Upper lobe of left lung (tissue), 6 donors: ENCODE measurements at regions not wholly inside any gene's neighbourhood (a gene's known extent, or its start where the extent isn't known, plus 50 kb on each side); places are given as distances from the start of the nearest gene placed in this dataset.

Experiments used
- ATAC-seq, 2 donors: fragments of 200-7000 bp; cut with Tn5 transposase; one replicate each; pipeline ENCODE4 v1.9.1; 2022; ENCODE audit warnings: mild to moderate bottlenecking in 2 of 2, moderate library complexity in 2 of 2; ENCODE audit not compliant: low FRiP score in 2 of 2
- DNase-seq, 2 donors: peaks; one replicate each; pipeline ENCODE4 v3.0.0-alpha.2; 2019 to 2020
- H3K27ac ChIP-seq, 4 donors: fragments of 200-600 bp; sonication (generic); one replicate each; pipeline ENCODE4 v1.5.1; 2016 to 2019
- H3K27me3 ChIP-seq, 4 donors: fragments of 200-600 bp; sonication (generic); one replicate each; pipeline ENCODE4 v1.5.1; 2017 to 2019
- H3K36me3 ChIP-seq, 4 donors: fragments of 200-600 bp; sonication (generic); one replicate each; pipeline ENCODE4 v1.5.1; 2016 to 2019
- H3K4me1 ChIP-seq, 4 donors: fragments of 200-600 bp; sonication (generic); one replicate each; pipeline ENCODE4 v1.5.1; 2018 to 2019
- H3K4me3 ChIP-seq, 4 donors: fragments of 200-600 bp; sonication (generic); one replicate each; pipeline ENCODE4 v1.5.1; 2017 to 2019; ENCODE audit warnings: mild to moderate bottlenecking in 2 of 4, moderate library complexity in 1 of 4
- H3K9me3 ChIP-seq, 4 donors: fragments of 200-600 bp; sonication (generic); one replicate each; pipeline ENCODE4 v1.5.1; 2018 to 2019
- EP300 ChIP-seq, 4 donors: sonication (generic); formaldehyde crosslinking; IDR thresholded peaks; one replicate each; pipeline ENCODE4 v1.5.1; 2017; ENCODE audit warnings: antibody characterized with exemption in 4 of 4, control low read depth in 2 of 4
- POLR2A ChIP-seq, 4 donors: fragments of 450-650 bp; IDR thresholded peaks; one replicate each; pipeline ENCODE4 v1.5.1; 2016 to 2017; ENCODE audit warnings: antibody characterized with exemption in 4 of 4, mild to moderate bottlenecking in 2 of 4
- POLR2AphosphoS5 ChIP-seq, 2 donors: sonication (generic); formaldehyde crosslinking; IDR thresholded peaks; one replicate each; pipeline ENCODE4 v1.5.1; 2017; ENCODE audit warnings: antibody characterized with exemption in 2 of 2
- WGBS, 2 donors: methylation state at CpG; one replicate each; pipeline ENCODE4 v1.1.5; 2017 to 2018; 5-methylcytosine and 5-hydroxymethylcytosine counted together
- TF ChIP-seq, protein P1 (sequence below), 6 experiments: fragments of 450-650 bp in 4 of 6; fragments of 200-600 bp in 2 of 6; sonication (generic) in 2 of 6; IDR thresholded peaks; one replicate each; pipeline ENCODE4 v1.5.1; 2016 to 2019; ENCODE audit warnings: antibody characterized with exemption in 6 of 6
- donor health status: DM: no; HTN: no; CAD: no; lungs with moderate emphysema.
- donor health status: DM: no; HTN: yes; CAD: no; lungs with severe emphysema.

DNA sequence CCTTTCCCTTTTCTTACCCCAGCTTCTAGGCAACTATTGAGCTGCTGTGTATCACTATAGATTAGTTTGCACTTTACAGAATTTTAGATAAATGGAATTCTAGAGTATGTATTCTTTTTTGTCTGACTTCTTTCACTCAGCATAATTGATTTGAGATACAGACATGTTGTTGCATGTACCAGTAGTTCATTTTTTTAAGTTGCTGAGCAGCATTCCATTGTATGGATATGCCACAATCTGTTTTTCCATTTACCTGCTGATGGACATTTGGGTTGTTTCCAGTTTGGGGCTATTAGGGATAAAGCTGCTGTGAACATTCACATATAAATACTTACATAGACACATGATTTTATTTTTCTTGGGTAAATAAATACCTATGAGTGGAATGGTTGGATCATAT, 135.7 kb downstream of the IGF1 start:
- H3K4me1 ChIP-seq = no peaks in the 10 kb centered on the region
- H3K9me3 ChIP-seq = no peaks in the 10 kb centered on the region
- DNase-seq (no peak), ATAC-seq (no peak)
- H3K27me3 ChIP-seq = no peaks in the 10 kb centered on the region
- TF ChIP-seq EP300 (IDR thresholded peaks at IDR 0.05) (no peak), POLR2AphosphoS5 (IDR thresholded peaks at IDR 0.05) (no peak), POLR2A (IDR thresholded peaks at IDR 0.05) (no peak)
- TF ChIP-seq, protein P1, sequence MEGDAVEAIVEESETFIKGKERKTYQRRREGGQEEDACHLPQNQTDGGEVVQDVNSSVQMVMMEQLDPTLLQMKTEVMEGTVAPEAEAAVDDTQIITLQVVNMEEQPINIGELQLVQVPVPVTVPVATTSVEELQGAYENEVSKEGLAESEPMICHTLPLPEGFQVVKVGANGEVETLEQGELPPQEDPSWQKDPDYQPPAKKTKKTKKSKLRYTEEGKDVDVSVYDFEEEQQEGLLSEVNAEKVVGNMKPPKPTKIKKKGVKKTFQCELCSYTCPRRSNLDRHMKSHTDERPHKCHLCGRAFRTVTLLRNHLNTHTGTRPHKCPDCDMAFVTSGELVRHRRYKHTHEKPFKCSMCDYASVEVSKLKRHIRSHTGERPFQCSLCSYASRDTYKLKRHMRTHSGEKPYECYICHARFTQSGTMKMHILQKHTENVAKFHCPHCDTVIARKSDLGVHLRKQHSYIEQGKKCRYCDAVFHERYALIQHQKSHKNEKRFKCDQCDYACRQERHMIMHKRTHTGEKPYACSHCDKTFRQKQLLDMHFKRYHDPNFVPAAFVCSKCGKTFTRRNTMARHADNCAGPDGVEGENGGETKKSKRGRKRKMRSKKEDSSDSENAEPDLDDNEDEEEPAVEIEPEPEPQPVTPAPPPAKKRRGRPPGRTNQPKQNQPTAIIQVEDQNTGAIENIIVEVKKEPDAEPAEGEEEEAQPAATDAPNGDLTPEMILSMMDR (IDR thresholded peaks at IDR 0.05) = no peak
- H3K4me3 ChIP-seq = no peak overlapping the region
- no peak overlapping the region for H3K27ac ChIP-seq
- H3K36me3 ChIP-seq = no peaks in the 10 kb centered on the region

DNA sequence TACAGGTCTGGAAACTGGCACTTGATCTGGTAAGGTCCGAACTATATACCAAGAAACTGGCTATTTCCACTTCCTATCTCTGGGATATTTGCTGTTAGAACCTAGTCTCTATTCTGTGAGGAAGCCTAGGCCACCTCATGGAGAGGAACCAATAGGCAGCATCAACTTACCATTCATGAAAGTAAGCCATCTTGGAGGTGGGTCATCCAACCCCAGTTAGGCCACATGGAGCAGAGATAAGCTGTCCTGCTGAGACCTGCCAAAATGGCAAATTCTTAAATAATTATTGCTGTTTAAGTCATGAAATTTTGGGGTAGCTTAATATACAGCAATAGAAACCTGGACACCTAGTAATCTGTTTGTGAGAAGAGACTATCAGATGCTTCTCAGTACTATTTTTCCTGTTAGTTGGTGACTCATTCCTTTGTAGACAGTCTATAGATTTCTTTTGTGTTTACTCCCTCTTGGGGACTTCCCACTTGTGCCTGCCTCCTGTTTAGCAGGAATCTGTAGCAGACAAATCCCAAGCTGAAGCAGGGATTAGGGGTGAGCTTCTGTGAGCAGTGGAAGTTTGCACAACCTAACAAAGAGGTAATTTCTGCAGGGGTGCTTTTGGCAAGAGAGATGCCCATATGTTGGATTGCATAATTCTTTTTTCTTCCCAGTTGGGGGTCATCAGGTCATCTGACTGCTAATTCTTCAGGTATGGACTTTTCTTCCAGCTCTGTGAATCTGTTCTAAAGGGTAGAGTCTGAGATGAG, 136.8 kb downstream of the IGF1 start:
- H3K27me3 ChIP-seq = no peaks in the 10 kb centered on the region
- no peak for ATAC-seq
- H3K4me3 ChIP-seq = no peak overlapping the region
- no peak overlapping the region for H3K27ac ChIP-seq
- no peaks in the 10 kb centered on the region for H3K9me3 ChIP-seq
- H3K36me3 ChIP-seq = no peaks in the 10 kb centered on the region
- no peaks in the 10 kb centered on the region for H3K4me1 ChIP-seq
- DNase-seq = no peak
- TF ChIP-seq EP300 (IDR thresholded peaks at IDR 0.05) (no peak), POLR2A (IDR thresholded peaks at IDR 0.05) (no peak), POLR2AphosphoS5 (IDR thresholded peaks at IDR 0.05) (no peak)
- TF ChIP-seq, protein P1 (IDR thresholded peaks at IDR 0.05) = no peak
- 93 to 100% methylated on average over 1 of the region's 1 CpG for WGBS, 2 donors

DNA sequence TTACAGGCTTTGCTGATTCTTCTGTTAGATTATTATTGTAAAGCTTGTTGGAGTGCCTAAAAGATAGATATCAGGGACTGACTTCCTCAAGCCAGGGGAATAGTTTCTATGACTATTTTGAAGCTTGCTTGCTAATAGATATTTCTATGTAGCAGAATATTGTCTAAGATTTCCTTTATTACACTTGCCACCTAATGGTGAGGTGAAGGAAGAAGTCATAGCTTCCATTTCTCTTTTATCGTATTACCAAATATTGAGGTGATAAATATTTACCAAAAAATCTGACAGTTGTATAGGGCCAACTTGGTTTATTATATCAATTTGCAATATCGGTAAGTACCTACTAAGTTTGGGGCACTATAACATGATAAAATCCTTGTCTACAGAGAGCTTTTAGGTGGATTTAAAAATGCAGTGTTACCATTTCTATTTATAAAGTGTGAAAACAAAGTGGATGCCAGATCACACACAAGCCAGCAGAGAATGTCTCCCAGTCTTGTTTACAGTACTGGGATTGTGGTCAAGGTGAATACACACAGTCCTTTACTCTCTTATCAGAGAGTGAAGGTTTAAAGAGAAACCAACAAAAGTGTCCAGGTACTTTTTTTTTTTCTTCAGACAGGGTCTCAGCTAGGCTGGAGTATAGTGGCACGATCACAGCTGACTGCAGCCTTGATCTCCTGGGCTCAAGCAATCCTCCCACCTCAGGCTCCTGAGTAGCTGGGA, 137.9 kb downstream of the IGF1 start:
- TF ChIP-seq EP300 (IDR thresholded peaks at IDR 0.05) (no peak), POLR2A (IDR thresholded peaks at IDR 0.05) (no peak), POLR2AphosphoS5 (IDR thresholded peaks at IDR 0.05) (no peak)
- TF ChIP-seq, protein P1 (IDR thresholded peaks at IDR 0.05) = no peak
- Histone ChIP-seq H3K36me3 (no peaks in the 10 kb centered on the region), H3K4me3 (no peak overlapping the region), H3K9me3 (no peaks in the 10 kb centered on the region), H3K27me3 (no peaks in the 10 kb centered on the region), H3K27ac (no peak overlapping the region), H3K4me1 (no peaks in the 10 kb centered on the region)
- ATAC-seq = no peak
- WGBS, 2 donors = 87 to 94% methylated on average over 3 of the region's 3 CpGs
- DNase-seq = no peak

DNA sequence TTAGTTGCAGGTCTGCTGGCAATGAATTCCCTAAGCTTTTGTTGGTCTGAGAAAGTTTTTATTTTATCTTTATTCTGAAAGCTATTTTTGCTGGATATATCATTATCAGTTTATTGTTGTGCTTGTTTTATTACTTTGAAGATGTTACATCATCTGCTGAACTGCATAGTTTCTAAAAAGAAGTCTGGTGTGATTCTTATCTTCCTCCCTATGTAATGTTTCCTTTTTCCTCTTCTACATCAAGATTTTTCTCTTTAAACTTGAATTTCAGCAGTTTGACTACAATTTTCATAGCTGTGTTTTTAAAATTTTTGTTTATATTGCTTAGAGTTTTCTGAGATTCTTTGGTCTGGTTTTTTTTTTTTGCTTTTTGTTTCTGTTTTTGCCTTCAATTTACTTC, 137.1 kb upstream of the PMCH start:
- ATAC-seq = no peak
- no peaks in the 10 kb centered on the region for H3K27me3 ChIP-seq
- H3K4me1 ChIP-seq = no peaks in the 10 kb centered on the region
- no peak for DNase-seq
- H3K36me3 ChIP-seq = no peaks in the 10 kb centered on the region
- H3K27ac ChIP-seq = no peak overlapping the region
- TF ChIP-seq POLR2AphosphoS5 (IDR thresholded peaks at IDR 0.05) = no peak
- TF ChIP-seq, protein P1 (IDR thresholded peaks at IDR 0.05) = no peak
- TF ChIP-seq EP300 (IDR thresholded peaks at IDR 0.05) = no peak
- no peak for TF ChIP-seq POLR2A (IDR thresholded peaks at IDR 0.05)
- H3K9me3 ChIP-seq = no peaks in the 10 kb centered on the region
- H3K4me3 ChIP-seq = no peak overlapping the region
